K562 (cell line): ENCODE measurements at regions not wholly inside any gene's neighbourhood (a gene's known extent, or its start where the extent isn't known, plus 50 kb on each side); places are given as distances from the start of the nearest gene placed in this dataset.

ENCODE experiments used
- EZH2 ChIP-seq: IDR thresholded peaks from 2 replicates; pipeline ENCODE4 v1.6.1; 2012; ENCODE audit warnings: low read depth, mild to moderate bottlenecking, inconsistent platforms, low read length, borderline replicate concordance
- MCM7 ChIP-seq, 2 experiments: fragments of 450-650 bp; IDR thresholded peaks; 2 replicates each; pipeline ENCODE4 v1.6.1; 2016 to 2018

DNA sequence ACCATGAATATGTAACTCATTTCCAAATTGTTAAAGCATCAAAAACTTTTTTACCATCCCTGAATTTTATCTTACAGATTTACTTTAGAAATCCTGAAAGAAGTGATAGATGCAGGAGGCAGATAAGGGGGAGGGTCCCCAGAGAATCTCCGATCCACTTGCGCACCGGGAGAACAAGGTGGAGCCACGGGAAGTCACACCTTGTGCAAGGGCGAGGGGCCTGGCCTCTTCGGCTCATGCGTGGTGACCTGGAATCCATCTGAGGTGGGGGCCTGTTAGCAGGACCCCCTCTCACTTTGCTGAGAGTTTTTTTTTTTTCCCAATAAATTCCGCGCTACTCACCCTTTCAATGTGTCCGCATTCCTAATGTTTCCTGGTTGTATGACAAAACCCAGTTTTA is 80.2 kb upstream of the CDKN3 start:
- TF ChIP-seq EZH2: no peak
- TF ChIP-seq MCM7 (IDR thresholded peaks at IDR 0.05): no peak
